ENCODE measurements at regions not wholly inside any gene's neighbourhood (a gene's known extent, or its start where the extent isn't known, plus 50 kb on each side); places are given as distances from the start of the nearest gene placed in this dataset.

- TF ChIP-seq CTCF (IDR thresholded peaks at IDR 0.05) (no peak), POLR2AphosphoS5 (IDR thresholded peaks at IDR 0.05; ENCODE audit: low read depth, low read length) (no peak), REST (IDR thresholded peaks at IDR 0.05; ENCODE audit: insufficient read depth in 1 of 2, low read depth in 2 of 2, low read length in 1 of 2) (no peak), SIN3A (IDR thresholded peaks at IDR 0.05; ENCODE audit: borderline replicate concordance, insufficient read depth, low read depth, low read length) (no peak)
Observed at GRCh38 chr11:19393941-19394340, 153.2 kb upstream of the E2F8 start.
